HS-5 (cell line): ENCODE measurements at regions not wholly inside any gene's neighbourhood (a gene's known extent, or its start where the extent isn't known, plus 50 kb on each side); places are given as distances from the start of the nearest gene placed in this dataset.
"Not testable (repeated sequence)": the region's sequence is repeated elsewhere in the genome, so short reads cannot be mapped to it uniquely, and the experiment has no call there.

ENCODE experiments used
- DNase-seq: peaks from one replicate; pipeline ENCODE4 v3.0.0-alpha.2; 2012; ENCODE audit warnings: low read depth

DNA sequence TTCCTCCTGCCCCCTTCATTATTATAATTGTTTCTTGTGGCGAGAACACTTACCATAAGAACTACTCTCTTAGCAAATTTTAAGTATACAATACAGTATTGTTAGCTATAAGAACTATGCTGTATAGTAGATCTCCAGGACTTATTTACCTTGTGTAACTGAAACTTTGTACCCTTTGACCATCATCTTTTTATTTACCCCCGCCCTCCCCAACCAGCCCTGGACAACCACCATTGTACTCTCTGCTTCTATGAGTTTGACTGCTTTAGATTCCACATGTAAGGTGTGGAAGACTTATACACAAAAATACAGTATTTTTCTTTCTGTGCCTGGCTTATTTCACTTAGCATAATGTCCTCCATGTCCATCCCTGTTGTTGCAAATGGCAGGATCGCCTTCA is 161.1 kb downstream of the PHF8 start:
- DNase-seq = no peak

DNA sequence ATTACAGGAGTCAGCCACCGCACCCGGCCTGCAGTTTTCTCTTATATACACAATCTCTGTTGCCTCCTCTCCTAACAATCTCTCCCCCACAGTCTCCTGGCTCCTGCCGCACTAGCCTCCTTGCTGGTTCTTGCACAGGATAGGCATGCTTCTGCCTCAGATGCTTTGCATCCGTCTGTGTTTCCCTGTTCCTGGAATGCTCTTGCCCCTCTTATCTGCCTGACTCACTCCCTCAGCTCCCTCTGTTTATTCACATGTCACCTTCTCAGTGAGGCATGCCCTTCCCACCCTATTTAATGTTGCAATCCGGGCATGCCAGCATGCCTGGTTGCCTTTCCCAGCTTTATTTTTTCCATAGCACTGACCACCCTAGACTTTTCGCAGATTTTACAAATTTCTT is 161.9 kb downstream of the PHF8 start:
- DNase-seq = peak; percentile 15

DNA sequence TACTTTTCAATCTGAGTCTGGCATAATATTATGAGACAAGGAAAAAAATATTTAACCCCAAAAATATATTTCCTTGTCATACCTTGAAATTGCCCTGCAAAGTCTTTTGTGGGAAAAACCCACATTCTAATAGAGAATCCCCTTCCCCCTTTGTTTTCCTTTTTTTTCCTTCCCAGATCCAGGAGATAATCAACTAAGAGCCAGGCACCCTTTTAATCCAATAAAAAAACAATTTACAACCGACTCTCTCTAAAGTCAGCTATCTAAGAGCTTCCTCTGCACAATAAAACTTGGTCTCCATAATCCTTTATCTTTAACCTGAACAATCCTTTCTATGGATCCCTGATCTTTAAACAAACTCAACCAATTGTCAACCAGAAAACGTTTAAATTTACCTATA is 163.5 kb downstream of the PHF8 start:
- not testable (repeated sequence) for DNase-seq

- no peak for DNase-seq
Observed at GRCh38 chrX:53859890-53860289, 173.4 kb upstream of the HUWE1 start.

GRCh38 chrX:53831662-53832635 is 145.4 kb upstream of the HUWE1 start:
- DNase-seq = no peak

DNA sequence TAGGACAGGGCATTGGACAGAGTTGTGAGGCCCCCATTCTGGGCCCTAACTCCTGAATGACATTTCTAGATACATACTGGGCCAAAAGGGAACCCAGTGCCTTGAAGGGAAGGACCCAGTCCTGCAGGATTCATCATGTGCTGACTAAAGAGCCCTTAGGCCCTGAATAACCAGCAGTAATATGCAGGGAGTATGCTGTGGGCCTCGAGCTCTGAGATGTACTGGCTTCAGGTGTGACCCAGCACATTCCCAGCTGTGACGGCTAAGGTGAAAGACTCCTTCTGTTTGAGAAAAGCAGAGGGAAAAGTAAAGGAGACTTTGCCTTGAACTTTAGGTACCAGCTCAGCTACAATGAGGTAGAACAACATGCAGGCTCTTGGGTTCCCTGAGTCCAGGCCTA is 138.2 kb upstream of the HUWE1 start:
- DNase-seq = no peak

DNA sequence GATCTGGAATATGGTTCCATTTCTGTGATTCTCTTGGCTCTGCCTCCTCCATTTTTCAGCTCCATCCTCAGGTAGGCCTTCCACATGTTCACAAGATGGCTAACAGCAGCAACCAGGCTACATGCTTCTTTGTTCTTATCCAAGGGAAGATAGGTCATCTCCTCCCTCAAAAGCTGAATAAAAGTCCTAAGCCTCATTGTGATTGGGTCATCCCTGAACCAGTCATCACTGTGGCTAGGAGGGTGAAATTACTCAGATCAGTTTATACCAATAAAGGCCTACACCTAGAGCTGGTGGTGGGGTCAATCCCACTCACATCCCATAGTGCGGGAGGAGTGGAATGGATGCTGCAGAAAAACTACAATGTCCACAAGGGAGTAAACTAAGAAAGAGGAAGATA is 131.6 kb upstream of the HUWE1 start:
- DNase-seq = not testable (repeated sequence)

- no peak for DNase-seq
Observed at GRCh38 chrX:53817548-53817947, 131.0 kb upstream of the HUWE1 start.

GRCh38 chrX:53813670-53814440 is 127.3 kb upstream of the HUWE1 start:
- no peak for DNase-seq

DNA sequence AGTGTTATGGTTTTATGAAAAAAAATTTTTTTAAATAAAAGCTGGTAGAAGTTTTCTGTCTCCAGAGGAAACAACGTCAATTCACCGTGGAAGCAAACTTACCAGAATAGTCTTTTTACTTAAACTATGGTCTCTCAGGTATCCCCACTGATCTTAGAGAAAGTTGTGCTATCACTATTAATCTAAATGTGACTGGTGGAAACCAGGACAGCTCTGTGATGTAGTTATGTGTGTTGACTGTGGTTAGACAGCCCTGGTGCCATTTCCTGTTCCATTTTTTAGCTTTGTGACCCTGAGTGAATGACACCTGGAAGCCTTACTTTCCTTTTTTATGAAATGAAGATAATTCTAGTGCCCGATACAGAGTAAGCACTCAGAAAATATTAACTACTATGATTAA is 111.8 kb upstream of the HUWE1 start:
- no peak for DNase-seq

DNA sequence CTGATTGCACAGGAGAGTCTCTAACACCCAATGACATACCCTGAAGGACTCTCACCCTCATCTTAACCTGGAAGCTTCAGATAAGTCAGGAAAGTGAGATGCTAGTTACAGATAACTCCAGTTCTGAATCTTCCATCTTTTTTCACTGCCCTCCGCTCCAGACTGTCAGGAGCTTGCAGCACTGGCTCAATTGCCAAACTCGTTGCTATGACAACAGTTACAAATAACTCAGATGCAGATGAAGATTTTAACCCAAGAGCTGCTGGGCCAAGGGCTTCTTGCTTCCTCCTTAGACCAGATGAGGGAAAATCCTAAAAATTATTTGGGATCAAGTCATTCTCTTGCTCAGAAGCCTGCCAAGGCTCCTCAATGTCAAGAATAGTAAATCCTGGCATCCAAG is 109.1 kb upstream of the HUWE1 start:
- DNase-seq = no peak

DNA sequence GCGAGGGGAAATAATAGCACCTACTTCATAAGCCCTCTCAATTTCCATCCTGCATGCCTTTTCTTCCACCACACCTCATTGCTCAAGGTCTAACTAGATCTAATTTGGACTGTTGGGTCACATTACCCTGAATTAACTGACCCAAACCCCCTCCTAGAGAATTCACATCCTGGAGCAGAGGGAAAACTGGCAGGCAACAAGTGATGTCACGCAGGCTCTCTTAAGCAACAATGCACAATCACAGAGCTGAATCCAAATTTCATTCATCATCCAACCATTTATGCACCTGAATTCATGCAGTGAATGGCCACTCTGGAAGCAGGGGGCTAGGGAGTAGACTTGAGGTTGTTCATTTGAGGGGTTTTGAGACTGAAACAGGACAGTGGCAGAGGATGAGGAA is 107.7 kb upstream of the HUWE1 start:
- no peak for DNase-seq

- DNase-seq = no peak
Observed at GRCh38 chrX:53768865-53769264, 82.3 kb upstream of the HUWE1 start.

- DNase-seq = no peak
Observed at GRCh38 chrX:53768451-53768850, 81.9 kb upstream of the HUWE1 start.

DNA sequence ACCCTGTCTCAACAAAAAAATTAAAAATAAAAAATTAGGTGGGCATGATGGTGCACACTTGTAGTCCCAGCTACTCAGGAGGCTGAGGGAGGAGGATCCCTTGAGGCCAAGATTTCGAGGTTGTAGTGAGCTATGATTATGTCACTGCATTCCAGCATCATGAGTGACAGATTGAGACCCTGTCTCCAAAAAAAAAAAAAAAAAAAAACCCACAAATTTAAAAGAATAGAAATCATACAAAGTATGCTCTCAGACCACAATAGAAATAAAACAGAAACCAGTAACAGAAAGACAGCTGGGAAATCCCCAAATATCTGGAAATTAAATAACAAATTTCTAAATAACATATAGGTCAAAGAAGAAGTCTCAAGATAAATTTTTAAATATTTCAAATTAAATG is 81.0 kb upstream of the HUWE1 start:
- DNase-seq = no peak

GRCh38 chrX:53757181-53757580 is 70.7 kb upstream of the HUWE1 start:
- not testable (repeated sequence) for DNase-seq

DNA sequence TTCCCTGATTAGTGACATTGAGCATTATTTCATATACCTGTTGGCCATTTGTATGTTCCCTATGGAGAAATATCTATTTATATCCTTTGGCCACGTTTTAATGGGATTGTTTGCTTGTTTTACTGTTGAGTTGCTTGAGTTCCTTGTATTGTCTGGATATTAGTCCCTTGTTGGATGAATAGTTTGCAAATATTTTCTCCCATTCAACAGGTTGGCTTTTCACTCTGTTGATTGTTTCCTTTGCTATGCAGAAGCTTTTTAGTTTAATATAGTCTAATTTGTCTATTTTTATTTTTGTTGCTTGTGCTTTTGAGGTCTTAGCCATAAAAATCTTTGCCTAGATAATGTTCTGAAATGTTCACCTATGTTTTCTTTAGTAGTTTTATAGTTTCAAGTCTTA is 60.2 kb upstream of the HUWE1 start:
- DNase-seq = no peak

GRCh38 chrX:53743244-53743643 is 56.7 kb upstream of the HUWE1 start:
- no peak for DNase-seq

DNA sequence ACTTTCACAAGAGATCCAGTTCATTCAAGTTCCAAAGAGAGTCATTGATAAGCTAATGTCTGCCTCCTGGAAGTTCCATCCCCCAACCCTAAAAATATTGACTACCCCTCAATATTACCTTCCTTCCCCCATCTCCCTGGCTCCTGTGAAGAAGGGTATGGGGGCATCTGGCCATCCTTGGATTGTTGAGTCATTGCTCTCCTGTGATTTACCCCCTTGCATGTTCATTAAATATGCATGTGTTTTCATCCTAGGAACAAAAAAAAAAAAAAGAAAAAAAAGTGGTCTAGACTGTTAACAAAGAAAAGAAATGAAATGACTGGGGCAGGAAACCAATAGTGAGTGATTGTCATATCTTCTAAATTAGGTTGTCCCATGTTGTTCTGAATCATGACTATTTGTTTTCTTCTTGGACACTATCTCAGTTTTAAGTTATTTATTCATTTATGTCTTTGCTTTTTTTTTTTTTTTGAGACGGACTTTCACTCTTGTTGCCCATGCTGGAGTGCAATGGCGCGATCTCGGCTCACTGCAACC is 51.9 kb upstream of the HUWE1 start:
- no peak for DNase-seq
